HCT116 (cell line): ENCODE measurements at regions not wholly inside any gene's neighbourhood (a gene's known extent, or its start where the extent isn't known, plus 50 kb on each side); places are given as distances from the start of the nearest gene placed in this dataset.

Source experiments
- CEBPB ChIP-seq: IDR thresholded peaks from 2 replicates; pipeline ENCODE4 v1.6.1; 2012; ENCODE audit warnings: low read depth
- CTCF ChIP-seq, 3 experiments: fragments of 200-600 bp in 1 of 3; sonication (generic) in 1 of 3; IDR thresholded peaks in 2 of 3; conservative IDR thresholded peaks in 1 of 3; 2 replicates each; pipeline ENCODE4 v1.5.1; 2012 to 2017; ENCODE audit warnings: low read depth in 2 of 3, low read length in 2 of 3, antibody characterized with exemption in 1 of 3, borderline replicate concordance in 1 of 3, control low read depth in 1 of 3, mild to moderate bottlenecking in 1 of 3, mixed read lengths in 1 of 3, mixed run types in 1 of 3, moderate library complexity in 1 of 3; ENCODE audit not compliant: insufficient read depth in 1 of 3
- ELF1 ChIP-seq: IDR thresholded peaks from 2 replicates; pipeline ENCODE4 v1.6.1; 2012; ENCODE audit warnings: low read depth, borderline replicate concordance
- EZH2 ChIP-seq: fragments of 200-600 bp; sonication (generic); IDR thresholded peaks from 2 replicates; pipeline ENCODE4 v1.6.1; 2017; ENCODE audit warnings: antibody characterized with exemption, mixed run types
- POLR2AphosphoS5 ChIP-seq: IDR thresholded peaks from 2 replicates; pipeline ENCODE4 v1.6.1; 2011; ENCODE audit warnings: mild to moderate bottlenecking, low read depth, low read length, moderate library complexity
- REST ChIP-seq: IDR thresholded peaks from 2 replicates; pipeline ENCODE4 v1.6.1; 2012; ENCODE audit warnings: low read depth
- SIN3A ChIP-seq: IDR thresholded peaks from 2 replicates; pipeline ENCODE4 v1.6.1; 2012; ENCODE audit warnings: low read depth
- SP1 ChIP-seq: IDR thresholded peaks from 2 replicates; pipeline ENCODE4 v1.6.1; 2012; ENCODE audit warnings: low read depth
- TCF7L2 ChIP-seq: IDR thresholded peaks from 2 replicates; pipeline ENCODE4 v1.7.0; 2011; ENCODE audit warnings: borderline replicate concordance, inconsistent platforms; ENCODE audit not compliant: insufficient read depth, insufficient read length; ENCODE audit errors: extremely low read depth
- YY1 ChIP-seq: IDR thresholded peaks from 2 replicates; pipeline ENCODE4 v1.6.1; 2011; ENCODE audit warnings: low read length, low read depth, moderate library complexity, mild to moderate bottlenecking; ENCODE audit not compliant: insufficient replicate concordance; ENCODE audit errors: extremely low read depth
- ZFX ChIP-seq: fragments of 450-650 bp; IDR thresholded peaks from 2 replicates; pipeline ENCODE4 v1.6.1; 2017
- TF ChIP-seq, protein P1 (sequence below): IDR thresholded peaks from 2 replicates; pipeline ENCODE4 v1.6.1; 2012

DNA sequence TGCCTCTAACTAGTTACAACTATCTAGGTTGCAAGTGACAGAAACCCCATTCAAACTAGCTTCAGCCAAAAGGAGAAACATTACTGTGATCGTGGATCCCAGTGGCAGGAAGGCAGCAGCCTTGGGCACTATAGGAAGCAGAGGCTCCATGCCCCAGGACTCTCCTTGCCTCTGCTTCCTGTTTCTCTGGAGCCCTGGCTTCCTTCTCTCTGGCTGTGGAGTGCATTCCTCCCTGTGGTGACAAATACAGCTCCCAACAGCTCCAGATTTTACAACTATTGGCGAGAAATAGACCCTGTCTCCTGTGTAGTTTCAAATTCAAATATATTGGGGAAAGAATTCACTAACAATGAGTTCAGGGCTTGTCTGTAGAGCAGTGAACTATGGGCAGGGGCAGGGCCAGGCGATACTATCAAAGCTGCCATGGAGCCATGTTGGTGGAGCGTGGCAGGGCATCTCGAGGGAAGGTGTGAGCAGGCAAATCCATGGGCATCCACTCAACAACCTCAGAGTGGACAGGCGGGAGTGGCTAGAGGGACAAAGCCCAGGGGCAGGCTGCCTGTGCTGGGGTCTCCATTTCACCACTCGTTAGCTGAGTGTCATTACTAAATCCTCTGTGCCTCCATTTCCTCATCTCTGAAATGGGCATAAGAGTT lies 189.5 kb downstream of the ERCC6L2 start:
- TF ChIP-seq EZH2: no peak
- no peak for TF ChIP-seq ZFX
- TF ChIP-seq, protein P1, sequence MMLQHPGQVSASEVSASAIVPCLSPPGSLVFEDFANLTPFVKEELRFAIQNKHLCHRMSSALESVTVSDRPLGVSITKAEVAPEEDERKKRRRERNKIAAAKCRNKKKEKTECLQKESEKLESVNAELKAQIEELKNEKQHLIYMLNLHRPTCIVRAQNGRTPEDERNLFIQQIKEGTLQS: no peak
- no peak for TF ChIP-seq SP1
- no peak for TF ChIP-seq REST
- no peak for TF ChIP-seq CEBPB
- no peak for TF ChIP-seq CTCF (IDR thresholded peaks at IDR 0.05 in 2 of 3, conservative IDR thresholded peaks at IDR 0.05 in 1 of 3; ENCODE audit: borderline replicate concordance in 1 of 3, insufficient read depth in 1 of 3, low read depth in 2 of 3, low read length in 2 of 3)
- TF ChIP-seq YY1: no peak
- no peak for TF ChIP-seq TCF7L2
- no peak for TF ChIP-seq POLR2AphosphoS5
- TF ChIP-seq SIN3A: no peak
- TF ChIP-seq ELF1: no peak
